Panc1 (cell line): ENCODE measurements at regions not wholly inside any gene's neighbourhood (a gene's known extent, or its start where the extent isn't known, plus 50 kb on each side); places are given as distances from the start of the nearest gene placed in this dataset.
A peak's percentile ranks its signal among the peaks of the same experiment; 100 is the strongest.

Experiments used
- ATAC-seq: fragments of 200-7000 bp; cut with Tn5 transposase; 2 replicates; pipeline ENCODE4 v1.9.1; 2020; ENCODE audit warnings: mild to moderate bottlenecking, moderate library complexity
- BruUV-seq: library from RNA; stranded (reverse); fragments of 400-500 nt; replicated peaks from 2 replicates; lab custom pipeline; 2021; lab: Mats Ljungman, UMichigan
- CTCF ChIA-PET: fragments of 300-600 bp; sonication (Branson Sonifier 250); formaldehyde crosslinking; loops from one replicate; lab custom pipeline; 2022; ENCODE audit warnings: antibody characterized with exemption; lab: Charles Lee
- POLR2A ChIA-PET: fragments of 300-600 bp; sonication (Branson Sonifier 250); formaldehyde crosslinking; loops from one replicate; lab custom pipeline; 2022; ENCODE audit warnings: antibody characterized with exemption; lab: Charles Lee
- DNase-seq: peaks from one replicate; pipeline ENCODE4 v3.0.0-alpha.2; 2010; ENCODE audit warnings: low read depth, low spot score
- H3K27ac ChIP-seq: 2 replicates; pipeline ENCODE4 v1.5.1; 2011; ENCODE audit warnings: mild to moderate bottlenecking, low read length, inconsistent platforms
- H3K27me3 ChIP-seq: fragments of 200-500 bp; sonication (Bioruptor generic); 2 replicates; pipeline ENCODE4 v1.6.0; 2014; ENCODE audit warnings: low read length, inconsistent platforms; ENCODE audit not compliant: control insufficient read depth, insufficient read depth
- H3K36me3 ChIP-seq: fragments of 200-500 bp; sonication (Bioruptor generic); 2 replicates; pipeline ENCODE4 v1.5.1; 2014; ENCODE audit warnings: inconsistent platforms, mild to moderate bottlenecking, low read length, moderate library complexity; ENCODE audit not compliant: control insufficient read depth, insufficient read depth
- H3K4me1 ChIP-seq: 2 replicates; pipeline ENCODE4 v1.5.1; 2011; ENCODE audit warnings: inconsistent platforms, mild to moderate bottlenecking, low read length, moderate library complexity; ENCODE audit not compliant: control insufficient read depth, insufficient read depth
- H3K4me3 ChIP-seq, 2 experiments: 2 replicates each; pipeline ENCODE4 v1.5.1; 2011 to 2012; ENCODE audit warnings: low read depth in 2 of 2, low read length in 2 of 2, mild to moderate bottlenecking in 2 of 2, inconsistent platforms in 1 of 2, moderate library complexity in 1 of 2
- H3K9me3 ChIP-seq: fragments of 200-500 bp; sonication (Bioruptor generic); 2 replicates; pipeline ENCODE4 v1.5.1; 2014; ENCODE audit warnings: low read depth, mild to moderate bottlenecking, inconsistent platforms, low read length, moderate library complexity; ENCODE audit not compliant: control insufficient read depth, insufficient read depth
- CTCF ChIP-seq: fragments of 450-650 bp; IDR thresholded peaks from 2 replicates; pipeline ENCODE4 v1.5.1; 2017; ENCODE audit warnings: mild to moderate bottlenecking
- POLR2AphosphoS5 ChIP-seq: IDR thresholded peaks from 2 replicates; pipeline ENCODE4 v1.6.1; 2012; ENCODE audit warnings: mild to moderate bottlenecking, low read depth, low read length, moderate library complexity
- REST ChIP-seq, 2 experiments: IDR thresholded peaks; 2 replicates each; pipeline ENCODE4 v1.6.1; 2011 to 2012; ENCODE audit warnings: low read depth in 2 of 2, control low read depth in 1 of 2, low read length in 1 of 2, mild to moderate bottlenecking in 1 of 2, moderate library complexity in 1 of 2; ENCODE audit not compliant: insufficient read depth in 1 of 2
- SIN3A ChIP-seq: IDR thresholded peaks from 2 replicates; pipeline ENCODE4 v1.6.1; 2012; ENCODE audit warnings: low read depth, mild to moderate bottlenecking, low read length, moderate library complexity, borderline replicate concordance; ENCODE audit not compliant: insufficient read depth
- TCF7L2 ChIP-seq: IDR thresholded peaks from 2 replicates; pipeline ENCODE4 v1.6.1; 2011; ENCODE audit warnings: mild to moderate bottlenecking, low read depth, low read length, inconsistent platforms
- in situ Hi-C: cut with HindIII; loops from 2 replicates; pipeline ENCODE4 v1.10.0; 2016; ENCODE audit warnings: low sequenced_read_pairs, low pct_unique_long_range_greater_than_20kb
- intact Hi-C: fragments of 100-400 bp; cut with micrococcal nuclease; formaldehyde crosslinking; loops from one replicate; pipeline ENCODE4 v1.10.0; 2022; ENCODE audit not compliant: unreplicated experiment

- Histone ChIP-seq H3K27ac (peak overlapping the region; percentile 76), H3K9me3 (peaks cover 23% of the 10 kb centered on the region; the same call in 1 of the 2 replicates), H3K36me3 (no peaks in the 10 kb centered on the region), H3K4me3 (no peak overlapping the region), H3K27me3 (no peaks in the 10 kb centered on the region), H3K4me1 (0 out of 2 replicates have a peak, but pooled peaks cover 2% of the 10 kb centered on the region)
- no peak for DNase-seq
- ChIA-PET POLR2A (no interaction called here), CTCF (no interaction called here)
- in situ Hi-C loops (no loop called here), intact Hi-C loops (no loop called here)
- no TSS peak for BruUV-seq
- ATAC-seq, result no peak
- TF ChIP-seq CTCF (no peak), POLR2AphosphoS5 (no peak), TCF7L2 (no peak), REST (IDR thresholded peaks at IDR 0.05; ENCODE audit: insufficient read depth in 1 of 2, low read depth in 2 of 2, low read length in 1 of 2) (no peak), SIN3A (no peak)
These were observed 91.4 kb upstream of the FHL2 start for GRCh38 chr2:105490204-105490603.

- ChIA-PET POLR2A (no interaction called here), CTCF (no interaction called here)
- Histone ChIP-seq H3K9me3 (peaks cover 23% of the 10 kb centered on the region; the same call in 1 of the 2 replicates), H3K27ac (peak overlapping the region; percentile 76; the same call in 1 of the 2 replicates), H3K4me1 (0 out of 2 replicates have a peak, but pooled peaks cover 2% of the 10 kb centered on the region), H3K4me3 (no peak overlapping the region), H3K27me3 (no peaks in the 10 kb centered on the region), H3K36me3 (no peaks in the 10 kb centered on the region)
- ATAC-seq (peak; percentile 64; the same call in 1 of the 2 replicates), DNase-seq (no peak)
- in situ Hi-C loops, result no loop called here
- BruUV-seq, result no TSS peak
- intact Hi-C loops, result no loop called here
- TF ChIP-seq POLR2AphosphoS5 (no peak), SIN3A (no peak), TCF7L2 (no peak), CTCF (no peak), REST (IDR thresholded peaks at IDR 0.05; ENCODE audit: insufficient read depth in 1 of 2, low read depth in 2 of 2, low read length in 1 of 2) (no peak)
These were observed 90.5 kb upstream of the FHL2 start for GRCh38 chr2:105489168-105489878.
